Panc1 (cell line): ENCODE measurements at regions not wholly inside any gene's neighbourhood (a gene's known extent, or its start where the extent isn't known, plus 50 kb on each side); places are given as distances from the start of the nearest gene placed in this dataset.

Experiments
- ATAC-seq: fragments of 200-7000 bp; cut with Tn5 transposase; 2 replicates; pipeline ENCODE4 v1.9.1; 2020; ENCODE audit warnings: mild to moderate bottlenecking, moderate library complexity
- BruUV-seq: library from RNA; stranded (reverse); fragments of 400-500 nt; replicated peaks from 2 replicates; lab custom pipeline; 2021; lab: Mats Ljungman, UMichigan
- CTCF ChIA-PET: fragments of 300-600 bp; sonication (Branson Sonifier 250); formaldehyde crosslinking; loops from one replicate; lab custom pipeline; 2022; ENCODE audit warnings: antibody characterized with exemption; lab: Charles Lee
- POLR2A ChIA-PET: fragments of 300-600 bp; sonication (Branson Sonifier 250); formaldehyde crosslinking; loops from one replicate; lab custom pipeline; 2022; ENCODE audit warnings: antibody characterized with exemption; lab: Charles Lee
- DNase-seq: peaks from one replicate; pipeline ENCODE4 v3.0.0-alpha.2; 2010; ENCODE audit warnings: low read depth, low spot score
- H3K27ac ChIP-seq: 2 replicates; pipeline ENCODE4 v1.5.1; 2011; ENCODE audit warnings: mild to moderate bottlenecking, low read length, inconsistent platforms
- H3K27me3 ChIP-seq: fragments of 200-500 bp; sonication (Bioruptor generic); 2 replicates; pipeline ENCODE4 v1.6.0; 2014; ENCODE audit warnings: low read length, inconsistent platforms; ENCODE audit not compliant: control insufficient read depth, insufficient read depth
- H3K36me3 ChIP-seq: fragments of 200-500 bp; sonication (Bioruptor generic); 2 replicates; pipeline ENCODE4 v1.5.1; 2014; ENCODE audit warnings: inconsistent platforms, mild to moderate bottlenecking, low read length, moderate library complexity; ENCODE audit not compliant: control insufficient read depth, insufficient read depth
- H3K4me1 ChIP-seq: 2 replicates; pipeline ENCODE4 v1.5.1; 2011; ENCODE audit warnings: inconsistent platforms, mild to moderate bottlenecking, low read length, moderate library complexity; ENCODE audit not compliant: control insufficient read depth, insufficient read depth
- H3K4me3 ChIP-seq, 2 experiments: 2 replicates each; pipeline ENCODE4 v1.5.1; 2011 to 2012; ENCODE audit warnings: low read depth in 2 of 2, low read length in 2 of 2, mild to moderate bottlenecking in 2 of 2, inconsistent platforms in 1 of 2, moderate library complexity in 1 of 2
- H3K9me3 ChIP-seq: fragments of 200-500 bp; sonication (Bioruptor generic); 2 replicates; pipeline ENCODE4 v1.5.1; 2014; ENCODE audit warnings: low read depth, mild to moderate bottlenecking, inconsistent platforms, low read length, moderate library complexity; ENCODE audit not compliant: control insufficient read depth, insufficient read depth
- POLR2AphosphoS5 ChIP-seq: IDR thresholded peaks from 2 replicates; pipeline ENCODE4 v1.6.1; 2012; ENCODE audit warnings: mild to moderate bottlenecking, low read depth, low read length, moderate library complexity
- REST ChIP-seq, 2 experiments: IDR thresholded peaks; 2 replicates each; pipeline ENCODE4 v1.6.1; 2011 to 2012; ENCODE audit warnings: low read depth in 2 of 2, control low read depth in 1 of 2, low read length in 1 of 2, mild to moderate bottlenecking in 1 of 2, moderate library complexity in 1 of 2; ENCODE audit not compliant: insufficient read depth in 1 of 2
- SIN3A ChIP-seq: IDR thresholded peaks from 2 replicates; pipeline ENCODE4 v1.6.1; 2012; ENCODE audit warnings: low read depth, mild to moderate bottlenecking, low read length, moderate library complexity, borderline replicate concordance; ENCODE audit not compliant: insufficient read depth
- TCF7L2 ChIP-seq: IDR thresholded peaks from 2 replicates; pipeline ENCODE4 v1.6.1; 2011; ENCODE audit warnings: mild to moderate bottlenecking, low read depth, low read length, inconsistent platforms
- in situ Hi-C: cut with HindIII; loops from 2 replicates; pipeline ENCODE4 v1.10.0; 2016; ENCODE audit warnings: low sequenced_read_pairs, low pct_unique_long_range_greater_than_20kb
- intact Hi-C: fragments of 100-400 bp; cut with micrococcal nuclease; formaldehyde crosslinking; loops from one replicate; pipeline ENCODE4 v1.10.0; 2022; ENCODE audit not compliant: unreplicated experiment
- TF ChIP-seq, protein P1 (sequence below): fragments of 450-650 bp; IDR thresholded peaks from 2 replicates; pipeline ENCODE4 v1.5.1; 2017; ENCODE audit warnings: mild to moderate bottlenecking

DNA sequence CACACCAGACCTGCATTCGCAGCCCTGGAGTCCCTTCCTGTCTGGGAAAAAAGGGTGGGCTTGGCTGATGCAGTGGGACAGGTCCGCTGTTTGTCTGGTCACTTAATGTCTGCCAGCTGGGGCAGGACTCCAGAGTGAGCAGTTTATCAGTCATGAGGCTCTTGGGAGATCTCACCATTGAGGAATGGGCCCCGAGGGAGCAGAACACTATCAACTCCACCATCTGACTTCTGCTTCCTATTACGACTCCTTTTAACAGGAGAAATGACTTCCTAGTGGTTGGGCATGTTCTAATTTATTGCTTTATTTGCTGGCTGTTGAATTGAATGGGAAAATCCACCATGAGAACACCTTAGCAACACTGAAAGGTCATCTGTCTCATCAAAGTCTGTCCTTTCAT is 182.5 kb upstream of the RASSF8 start:
- ChIA-PET POLR2A (no interaction called here), CTCF (no interaction called here)
- in situ Hi-C loops (no loop called here), intact Hi-C loops (no loop called here)
- Histone ChIP-seq H3K9me3 (no peaks in the 10 kb centered on the region), H3K27ac (no peak overlapping the region; the same call in 1 of the 2 replicates), H3K4me3 (no peak overlapping the region), H3K36me3 (no peaks in the 10 kb centered on the region), H3K4me1 (0 out of 2 replicates have a peak, but pooled peaks cover 2% of the 10 kb centered on the region), H3K27me3 (no peaks in the 10 kb centered on the region; the same call in 1 of the 2 replicates)
- DNase-seq (no peak), ATAC-seq (peak; percentile 62; the same call in 1 of the 2 replicates)
- no TSS peak for BruUV-seq
- TF ChIP-seq, protein P1, sequence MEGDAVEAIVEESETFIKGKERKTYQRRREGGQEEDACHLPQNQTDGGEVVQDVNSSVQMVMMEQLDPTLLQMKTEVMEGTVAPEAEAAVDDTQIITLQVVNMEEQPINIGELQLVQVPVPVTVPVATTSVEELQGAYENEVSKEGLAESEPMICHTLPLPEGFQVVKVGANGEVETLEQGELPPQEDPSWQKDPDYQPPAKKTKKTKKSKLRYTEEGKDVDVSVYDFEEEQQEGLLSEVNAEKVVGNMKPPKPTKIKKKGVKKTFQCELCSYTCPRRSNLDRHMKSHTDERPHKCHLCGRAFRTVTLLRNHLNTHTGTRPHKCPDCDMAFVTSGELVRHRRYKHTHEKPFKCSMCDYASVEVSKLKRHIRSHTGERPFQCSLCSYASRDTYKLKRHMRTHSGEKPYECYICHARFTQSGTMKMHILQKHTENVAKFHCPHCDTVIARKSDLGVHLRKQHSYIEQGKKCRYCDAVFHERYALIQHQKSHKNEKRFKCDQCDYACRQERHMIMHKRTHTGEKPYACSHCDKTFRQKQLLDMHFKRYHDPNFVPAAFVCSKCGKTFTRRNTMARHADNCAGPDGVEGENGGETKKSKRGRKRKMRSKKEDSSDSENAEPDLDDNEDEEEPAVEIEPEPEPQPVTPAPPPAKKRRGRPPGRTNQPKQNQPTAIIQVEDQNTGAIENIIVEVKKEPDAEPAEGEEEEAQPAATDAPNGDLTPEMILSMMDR = no peak
- TF ChIP-seq TCF7L2 = 0 out of 2 replicates have a peak, but pooled peaks have one; percentile 43

GRCh38 chr12:25780771-25781170 is 177.7 kb upstream of the RASSF8 start:
- TF ChIP-seq SIN3A (no peak), TCF7L2 (no peak), POLR2AphosphoS5 (no peak), REST (IDR thresholded peaks at IDR 0.05; ENCODE audit: insufficient read depth in 1 of 2, low read depth in 2 of 2, low read length in 1 of 2) (no peak)
- TF ChIP-seq, protein P1 = no peak
- Histone ChIP-seq H3K27me3 (no peaks in the 10 kb centered on the region; the same call in 1 of the 2 replicates), H3K4me3 (no peak overlapping the region), H3K9me3 (no peaks in the 10 kb centered on the region), H3K4me1 (0 out of 2 replicates have a peak, but pooled peaks cover 2% of the 10 kb centered on the region), H3K36me3 (no peaks in the 10 kb centered on the region), H3K27ac (no peak overlapping the region)
- intact Hi-C loops = loop anchor here (5.0 kb wide), 1 partner anchor 52 kb away; no protein-coding TSS in a partner anchor
- ChIA-PET POLR2A (interaction anchor here (0.5 to 0.6 kb wide), 2 partner anchors 39 to 206 kb away, joined by 6 read pairs; no protein-coding TSS in a partner anchor), CTCF (no interaction called here)
- in situ Hi-C loops = no loop called here
- BruUV-seq = no TSS peak
- DNase-seq (no peak), ATAC-seq (no peak)
